ENCODE measurements at regions not wholly inside any gene's neighbourhood (a gene's known extent, or its start where the extent isn't known, plus 50 kb on each side); places are given as distances from the start of the nearest gene placed in this dataset.

DNA sequence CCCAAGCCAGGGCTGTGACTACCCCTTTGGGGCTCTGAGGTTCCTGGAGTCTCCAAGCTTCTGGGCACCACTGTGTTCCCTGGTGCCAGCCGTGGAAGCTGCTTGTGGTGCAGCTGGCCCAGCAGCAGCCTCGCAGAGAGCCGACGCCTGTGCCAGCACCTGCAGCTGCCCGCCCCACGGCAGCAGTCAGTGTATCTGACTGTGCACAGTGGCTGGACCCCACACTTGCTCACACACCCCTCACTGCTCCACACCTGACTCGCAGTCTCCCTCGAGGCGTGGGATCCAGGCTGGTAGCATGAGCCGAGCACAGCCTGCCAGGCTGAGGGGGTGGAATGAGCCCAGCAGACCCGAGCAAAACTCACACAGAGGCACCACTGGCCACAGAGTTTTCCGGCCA is 325.2 kb downstream of the PCNX1 start:
- TF ChIP-seq, protein P1, sequence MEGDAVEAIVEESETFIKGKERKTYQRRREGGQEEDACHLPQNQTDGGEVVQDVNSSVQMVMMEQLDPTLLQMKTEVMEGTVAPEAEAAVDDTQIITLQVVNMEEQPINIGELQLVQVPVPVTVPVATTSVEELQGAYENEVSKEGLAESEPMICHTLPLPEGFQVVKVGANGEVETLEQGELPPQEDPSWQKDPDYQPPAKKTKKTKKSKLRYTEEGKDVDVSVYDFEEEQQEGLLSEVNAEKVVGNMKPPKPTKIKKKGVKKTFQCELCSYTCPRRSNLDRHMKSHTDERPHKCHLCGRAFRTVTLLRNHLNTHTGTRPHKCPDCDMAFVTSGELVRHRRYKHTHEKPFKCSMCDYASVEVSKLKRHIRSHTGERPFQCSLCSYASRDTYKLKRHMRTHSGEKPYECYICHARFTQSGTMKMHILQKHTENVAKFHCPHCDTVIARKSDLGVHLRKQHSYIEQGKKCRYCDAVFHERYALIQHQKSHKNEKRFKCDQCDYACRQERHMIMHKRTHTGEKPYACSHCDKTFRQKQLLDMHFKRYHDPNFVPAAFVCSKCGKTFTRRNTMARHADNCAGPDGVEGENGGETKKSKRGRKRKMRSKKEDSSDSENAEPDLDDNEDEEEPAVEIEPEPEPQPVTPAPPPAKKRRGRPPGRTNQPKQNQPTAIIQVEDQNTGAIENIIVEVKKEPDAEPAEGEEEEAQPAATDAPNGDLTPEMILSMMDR (IDR thresholded peaks at IDR 0.05): no peak
- TF ChIP-seq EP300 (IDR thresholded peaks at IDR 0.05) (no peak), POLR2A (IDR thresholded peaks at IDR 0.05) (no peak), POLR2AphosphoS5 (IDR thresholded peaks at IDR 0.05) (no peak)
- WGBS, 2 donors: 87 to 89% methylated on average over 12 of the region's 12 CpGs
- no peak overlapping the region for H3K27ac ChIP-seq
- H3K4me1 ChIP-seq: no peaks in the 10 kb centered on the region
- H3K9me3 ChIP-seq: no peaks in the 10 kb centered on the region
- intact Hi-C loops (cut with DNase I): no loop called here
- no peak for DNase-seq
- no peaks in the 10 kb centered on the region for H3K36me3 ChIP-seq
- no peak overlapping the region for H3K4me3 ChIP-seq
- H3K27me3 ChIP-seq: no peaks in the 10 kb centered on the region

DNA sequence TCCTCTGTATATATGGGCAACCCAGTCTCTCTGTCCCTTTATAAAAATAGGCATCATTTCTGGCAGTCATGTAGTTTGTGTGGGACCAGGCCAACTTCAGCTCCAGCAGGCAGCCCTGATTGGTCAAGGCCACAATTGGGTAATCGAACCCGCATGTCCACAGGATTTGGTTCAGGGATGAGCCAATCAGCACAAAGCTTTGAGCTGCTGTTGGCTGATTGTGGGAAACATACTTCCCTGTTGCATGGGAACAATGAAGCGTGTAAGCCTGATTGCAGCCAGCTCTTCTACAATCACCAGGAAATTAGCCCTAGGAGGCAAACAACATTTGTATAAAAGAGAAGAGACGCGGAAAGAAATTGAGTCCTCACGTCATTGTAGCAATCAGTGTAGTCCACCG is 328.6 kb downstream of the PCNX1 start:
- H3K36me3 ChIP-seq: no peaks in the 10 kb centered on the region
- 84 to 85% methylated on average over 7 of the region's 7 CpGs for WGBS, 2 donors
- DNase-seq: peak; percentile 71
- TF ChIP-seq POLR2AphosphoS5 (IDR thresholded peaks at IDR 0.05): no peak
- no peak overlapping the region for H3K4me3 ChIP-seq
- no peaks in the 10 kb centered on the region for H3K4me1 ChIP-seq
- H3K9me3 ChIP-seq: no peaks in the 10 kb centered on the region
- peak overlapping the region in 1 of 4 donors; percentile 32 for H3K27ac ChIP-seq
- no peaks in the 10 kb centered on the region for H3K27me3 ChIP-seq
- intact Hi-C loops (cut with DNase I): no loop called here

DNA sequence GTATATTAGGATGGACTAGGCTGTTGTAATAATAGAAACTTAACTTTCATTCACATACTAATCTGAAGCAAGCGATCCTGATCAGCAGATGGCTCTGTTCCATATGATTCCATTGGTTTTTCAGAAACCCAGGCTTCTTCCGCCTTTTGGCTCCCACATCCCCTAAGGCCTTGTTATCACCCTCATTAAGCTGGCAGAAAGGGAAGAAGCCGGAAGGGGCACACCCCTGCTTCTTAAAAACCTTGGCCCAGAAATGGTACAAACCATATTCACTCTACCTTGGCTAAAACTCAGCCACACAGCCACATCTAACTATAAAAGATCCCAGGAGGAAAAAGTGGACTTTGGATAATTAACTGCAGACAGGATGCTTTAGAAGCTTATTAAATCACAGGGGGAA is 329.2 kb downstream of the PCNX1 start:
- Histone ChIP-seq H3K4me1 (peaks cover 0 to under 1% (median 0%) of the 10 kb centered on the region in 4 donors), H3K27ac (peak overlapping the region in 1 of 4 donors; percentile 32), H3K27me3 (no peaks in the 10 kb centered on the region), H3K9me3 (no peaks in the 10 kb centered on the region), H3K4me3 (no peak overlapping the region), H3K36me3 (no peaks in the 10 kb centered on the region)
- TF ChIP-seq POLR2AphosphoS5 (IDR thresholded peaks at IDR 0.05) (no peak), EP300 (IDR thresholded peaks at IDR 0.05) (no peak), POLR2A (IDR thresholded peaks at IDR 0.05) (no peak)
- TF ChIP-seq, protein P1 (IDR thresholded peaks at IDR 0.05): no peak
- intact Hi-C loops (cut with DNase I): no loop called here
- WGBS, 2 donors: 87 to 89% methylated on average over 3 of the region's 3 CpGs
- no peak for DNase-seq

DNA sequence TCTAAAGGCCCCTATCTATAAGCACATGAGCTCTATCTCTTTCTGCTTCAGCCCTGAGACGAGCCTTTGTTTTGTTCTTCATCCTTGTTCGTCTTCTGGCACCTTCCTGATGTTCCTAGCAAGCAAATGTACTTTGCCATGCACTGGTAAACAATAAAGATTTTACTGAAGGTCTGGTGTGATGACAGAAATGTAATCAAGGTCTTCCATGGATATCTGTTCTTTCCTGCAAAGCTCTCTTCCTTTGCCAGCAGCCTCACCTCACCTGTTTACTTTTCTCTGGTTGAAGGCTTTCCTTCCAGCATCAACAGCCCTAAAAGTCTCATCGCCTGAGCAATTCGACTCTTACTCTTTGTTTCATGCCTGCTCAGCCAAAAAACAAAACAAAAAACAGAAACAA is 330.3 kb downstream of the PCNX1 start:
- H3K9me3 ChIP-seq: no peaks in the 10 kb centered on the region
- H3K4me1 ChIP-seq: peaks cover 0 to 12% (median 9%) of the 10 kb centered on the region in 4 donors
- H3K27me3 ChIP-seq: no peaks in the 10 kb centered on the region
- 21 to 62% methylated on average over 4 of the region's 4 CpGs for WGBS, 2 donors
- H3K27ac ChIP-seq: no peak overlapping the region
- TF ChIP-seq POLR2A (IDR thresholded peaks at IDR 0.05) (no peak), POLR2AphosphoS5 (IDR thresholded peaks at IDR 0.05) (no peak), EP300 (IDR thresholded peaks at IDR 0.05) (no peak)
- TF ChIP-seq, protein P1 (IDR thresholded peaks at IDR 0.05): no peak
- no peak overlapping the region for H3K4me3 ChIP-seq
- intact Hi-C loops (cut with DNase I): no loop called here
- DNase-seq: no peak
- no peaks in the 10 kb centered on the region for H3K36me3 ChIP-seq

DNA sequence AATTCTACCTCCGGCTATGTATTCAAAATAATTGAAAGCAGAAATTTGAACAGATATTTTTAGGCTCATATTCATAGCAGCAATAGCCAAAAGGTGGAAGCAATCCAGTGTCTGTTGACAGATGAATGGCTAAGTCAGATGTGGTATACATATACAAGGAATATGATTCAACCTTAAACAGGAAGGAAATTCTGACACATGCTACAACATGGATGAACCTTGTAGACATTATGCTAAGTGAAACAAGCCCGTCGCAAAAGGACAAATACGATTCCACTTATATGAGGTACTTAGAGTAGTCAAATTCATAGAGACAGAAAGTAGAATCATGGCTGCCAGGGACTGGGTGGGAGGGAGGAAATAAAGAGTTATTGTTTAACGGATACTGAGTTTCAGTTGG is 331.6 kb downstream of the PCNX1 start:
- Histone ChIP-seq H3K27ac (no peak overlapping the region), H3K36me3 (no peaks in the 10 kb centered on the region), H3K9me3 (no peaks in the 10 kb centered on the region), H3K4me3 (no peak overlapping the region), H3K4me1 (peaks cover 0 to 24% (median 16%) of the 10 kb centered on the region in 4 donors), H3K27me3 (no peaks in the 10 kb centered on the region)
- WGBS, 2 donors: 87 to 89% methylated on average over 5 of the region's 5 CpGs
- TF ChIP-seq, protein P1 (IDR thresholded peaks at IDR 0.05): no peak
- no peak for TF ChIP-seq POLR2A (IDR thresholded peaks at IDR 0.05)
- no peak for TF ChIP-seq POLR2AphosphoS5 (IDR thresholded peaks at IDR 0.05)
- no peak for TF ChIP-seq EP300 (IDR thresholded peaks at IDR 0.05)
- DNase-seq: no peak
- intact Hi-C loops (cut with DNase I): no loop called here

Data from sigmoid colon (tissue), 6 donors.